Endodermal cell (in vitro differentiated cells): ENCODE measurements at regions not wholly inside any gene's neighbourhood (a gene's known extent, or its start where the extent isn't known, plus 50 kb on each side); places are given as distances from the start of the nearest gene placed in this dataset.

Source experiments
- DNase-seq: peaks from one replicate; pipeline ENCODE4 v3.0.0-alpha.2; 2017
- H3K27ac ChIP-seq: 2 replicates; pipeline ENCODE4 v1.5.1; 2013; ENCODE audit warnings: mild to moderate bottlenecking, low read depth, low read length, moderate library complexity
- H3K27me3 ChIP-seq: 2 replicates; pipeline ENCODE4 v1.6.1; 2013; ENCODE audit warnings: mild to moderate bottlenecking, low read length, moderate library complexity; ENCODE audit not compliant: insufficient read depth, control insufficient read depth, poor library complexity, severe bottlenecking
- H3K36me3 ChIP-seq: 2 replicates; pipeline ENCODE4 v1.7.0; 2013; ENCODE audit warnings: mild to moderate bottlenecking, low read length, moderate library complexity; ENCODE audit not compliant: control insufficient read depth, insufficient read depth
- H3K4me1 ChIP-seq: one replicate; pipeline ENCODE4 v1.7.0; 2013; ENCODE audit warnings: low read length; ENCODE audit not compliant: control insufficient read depth, insufficient read depth
- H3K4me3 ChIP-seq: 2 replicates; pipeline ENCODE4 v1.5.1; 2013; ENCODE audit warnings: mild to moderate bottlenecking, low read length, moderate library complexity
- H3K9ac ChIP-seq: 2 replicates; pipeline ENCODE4 v1.6.1; 2013; ENCODE audit warnings: mild to moderate bottlenecking, low read length, moderate library complexity; ENCODE audit not compliant: poor library complexity, severe bottlenecking; ENCODE audit errors: extremely low read depth
- H3K9me3 ChIP-seq: 2 replicates; pipeline ENCODE4 v1.6.1; 2013; ENCODE audit warnings: mild to moderate bottlenecking, low read length, moderate library complexity; ENCODE audit not compliant: control insufficient read depth
- H3K27ac Mint-ChIP-seq: 2 replicates; pipeline ENCODE4 v1.8.0; 2020; ENCODE audit warnings: mixed read lengths
- H3K27me3 Mint-ChIP-seq: 2 replicates; pipeline ENCODE4 v1.8.0; 2021; ENCODE audit warnings: mild to moderate bottlenecking, mixed read lengths; ENCODE audit not compliant: insufficient read depth
- H3K36me3 Mint-ChIP-seq: 2 replicates; pipeline ENCODE4 v1.8.0; 2020; ENCODE audit warnings: low read depth, mixed read lengths
- H3K4me1 Mint-ChIP-seq: 2 replicates; pipeline ENCODE4 v1.8.0; 2020; ENCODE audit warnings: mixed read lengths
- H3K4me3 Mint-ChIP-seq: 2 replicates; pipeline ENCODE4 v1.8.0; 2020; ENCODE audit warnings: mild to moderate bottlenecking, moderate library complexity, mixed read lengths
- H3K9me3 Mint-ChIP-seq: 2 replicates; pipeline ENCODE4 v1.8.0; 2020; ENCODE audit warnings: mild to moderate bottlenecking, mixed read lengths
- WGBS, 2 experiments: methylation state at CpG; one replicate each; pipeline versions ENCODE4 v1.1.5 to v1.1.7; 2013; ENCODE audit warnings: missing lambda C conversion rate in 2 of 2, mixed read lengths in 1 of 2; ENCODE audit not compliant: insufficient coverage in 1 of 2, insufficient read length in 1 of 2; 5-methylcytosine and 5-hydroxymethylcytosine counted together
- TF ChIP-seq, protein P1 (sequence below): fragments of 200-600 bp; sonication (generic); conservative IDR thresholded peaks from 2 replicates; pipeline ENCODE4 v1.5.0; 2021; ENCODE audit warnings: antibody characterized with exemption, mild to moderate bottlenecking

DNA sequence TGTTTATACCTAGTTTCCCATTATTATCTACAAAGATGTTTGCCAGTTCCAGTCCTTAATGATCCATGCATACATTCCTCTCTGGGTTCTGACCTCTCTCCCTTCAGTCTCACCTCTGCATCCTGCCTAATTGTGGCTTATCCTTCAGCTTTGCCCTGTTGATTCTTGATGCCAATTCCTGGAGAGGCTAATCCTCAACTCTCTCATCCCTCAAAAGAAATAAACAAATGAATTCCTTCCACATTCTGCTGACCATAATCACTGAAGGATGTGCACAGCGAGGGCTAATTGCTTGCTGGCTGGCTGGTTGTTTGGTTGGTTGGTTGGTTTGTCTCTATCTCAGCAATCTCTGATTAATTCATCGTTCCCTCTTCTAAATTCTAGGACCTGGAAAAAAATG lies 113.8 kb downstream of the IRS2 start:
- no peak overlapping the region for H3K27ac ChIP-seq
- Mint-ChIP-seq H3K27ac (no peak overlapping the region), H3K27me3 (no peaks in the 10 kb centered on the region), H3K4me3 (no peak overlapping the region), H3K4me1 (peaks cover 40% of the 10 kb centered on the region), H3K36me3 (no peaks in the 10 kb centered on the region), H3K9me3 (no peaks in the 10 kb centered on the region)
- no peak for DNase-seq
- WGBS, 2 experiments = 95 to 100% methylated on average over 1 to 2 of the region's 2 CpGs
- TF ChIP-seq, protein P1, sequence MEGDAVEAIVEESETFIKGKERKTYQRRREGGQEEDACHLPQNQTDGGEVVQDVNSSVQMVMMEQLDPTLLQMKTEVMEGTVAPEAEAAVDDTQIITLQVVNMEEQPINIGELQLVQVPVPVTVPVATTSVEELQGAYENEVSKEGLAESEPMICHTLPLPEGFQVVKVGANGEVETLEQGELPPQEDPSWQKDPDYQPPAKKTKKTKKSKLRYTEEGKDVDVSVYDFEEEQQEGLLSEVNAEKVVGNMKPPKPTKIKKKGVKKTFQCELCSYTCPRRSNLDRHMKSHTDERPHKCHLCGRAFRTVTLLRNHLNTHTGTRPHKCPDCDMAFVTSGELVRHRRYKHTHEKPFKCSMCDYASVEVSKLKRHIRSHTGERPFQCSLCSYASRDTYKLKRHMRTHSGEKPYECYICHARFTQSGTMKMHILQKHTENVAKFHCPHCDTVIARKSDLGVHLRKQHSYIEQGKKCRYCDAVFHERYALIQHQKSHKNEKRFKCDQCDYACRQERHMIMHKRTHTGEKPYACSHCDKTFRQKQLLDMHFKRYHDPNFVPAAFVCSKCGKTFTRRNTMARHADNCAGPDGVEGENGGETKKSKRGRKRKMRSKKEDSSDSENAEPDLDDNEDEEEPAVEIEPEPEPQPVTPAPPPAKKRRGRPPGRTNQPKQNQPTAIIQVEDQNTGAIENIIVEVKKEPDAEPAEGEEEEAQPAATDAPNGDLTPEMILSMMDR = no peak
- no peak overlapping the region for H3K9ac ChIP-seq
- H3K4me3 ChIP-seq = no peak overlapping the region
- no peaks in the 10 kb centered on the region for H3K9me3 ChIP-seq
- H3K36me3 ChIP-seq = no peaks in the 10 kb centered on the region
- H3K4me1 ChIP-seq = peaks cover 8% of the 10 kb centered on the region
- H3K27me3 ChIP-seq = no peaks in the 10 kb centered on the region

- no peaks in the 10 kb centered on the region for H3K36me3 ChIP-seq
- no peak overlapping the region for H3K27ac ChIP-seq
- peaks cover 13% of the 10 kb centered on the region for H3K4me1 ChIP-seq
- H3K9me3 ChIP-seq = no peaks in the 10 kb centered on the region
- TF ChIP-seq, protein P1 = no peak
- no peak for DNase-seq
- no peaks in the 10 kb centered on the region for H3K36me3 Mint-ChIP-seq
- no peaks in the 10 kb centered on the region for H3K27me3 ChIP-seq
- H3K9me3 Mint-ChIP-seq = no peaks in the 10 kb centered on the region
- peaks cover 3% of the 10 kb centered on the region for H3K27me3 Mint-ChIP-seq
- 85 to 100% methylated on average over 1 to 4 of the region's 4 CpGs for WGBS, 2 experiments
- H3K4me1 Mint-ChIP-seq = peaks cover 46% of the 10 kb centered on the region
- H3K27ac Mint-ChIP-seq = no peak overlapping the region
- no peak overlapping the region for H3K4me3 Mint-ChIP-seq
- H3K4me3 ChIP-seq = no peak overlapping the region
- no peak overlapping the region for H3K9ac ChIP-seq
Measured at GRCh38 chr13:109671919-109672318, 114.5 kb downstream of the IRS2 start.

DNA sequence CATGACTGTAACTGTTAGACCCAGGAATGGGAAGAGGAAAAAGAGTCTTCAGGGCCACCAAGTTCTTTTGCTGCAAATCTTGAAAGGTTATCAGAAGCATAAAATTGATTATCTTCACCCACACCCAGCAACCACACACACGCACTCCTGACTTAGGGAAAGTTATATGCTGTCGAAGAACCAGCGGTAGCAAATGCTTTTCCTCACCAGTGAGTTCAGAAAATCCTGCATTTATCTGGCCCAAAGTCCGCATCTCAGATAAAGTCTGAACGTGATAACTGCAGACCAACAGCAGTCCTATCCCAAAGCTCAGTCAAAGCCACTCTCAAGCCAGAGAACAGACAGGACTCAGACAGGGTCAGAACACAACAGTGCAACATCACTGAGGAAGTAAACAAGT lies 115.6 kb downstream of the IRS2 start:
- peaks cover 46% of the 10 kb centered on the region for H3K4me1 Mint-ChIP-seq
- WGBS, 2 experiments = 90 to 93% methylated on average over 5 of the region's 5 CpGs
- Histone ChIP-seq H3K4me1 (peaks cover 13% of the 10 kb centered on the region), H3K4me3 (no peak overlapping the region), H3K36me3 (no peaks in the 10 kb centered on the region), H3K27me3 (no peaks in the 10 kb centered on the region), H3K27ac (no peak overlapping the region), H3K9me3 (no peaks in the 10 kb centered on the region), H3K9ac (no peak overlapping the region)
- H3K9me3 Mint-ChIP-seq = no peaks in the 10 kb centered on the region
- no peaks in the 10 kb centered on the region for H3K36me3 Mint-ChIP-seq
- DNase-seq = no peak
- H3K4me3 Mint-ChIP-seq = no peak overlapping the region
- H3K27ac Mint-ChIP-seq = no peak overlapping the region
- H3K27me3 Mint-ChIP-seq = peaks cover 3% of the 10 kb centered on the region
- TF ChIP-seq, protein P1 = no peak
